Psoas muscle (tissue), 7 donors: ENCODE measurements at regions not wholly inside any gene's neighbourhood (a gene's known extent, or its start where the extent isn't known, plus 50 kb on each side); places are given as distances from the start of the nearest gene placed in this dataset.

ENCODE experiments used
- ATAC-seq, 4 donors: fragments of 200-7000 bp; cut with Tn5 transposase; one replicate each; pipeline ENCODE4 v1.9.1; 2020; ENCODE audit warnings: moderate library complexity in 3 of 4, mild to moderate bottlenecking in 2 of 4
- DNase-seq, 2 donors: peaks; one replicate each; pipeline ENCODE4 v3.0.0-alpha.2; 2020
- H3K27ac ChIP-seq: fragments of 200-600 bp; one replicate; pipeline ENCODE4 v1.8.0; 2022
- H3K27me3 ChIP-seq, 3 donors: fragments of 200-600 bp in 1 of 3; one replicate each; pipeline versions ENCODE4 v1.6.1 to v1.8.0; 2013 to 2022; ENCODE audit warnings: low read length in 2 of 3, mild to moderate bottlenecking in 2 of 3, moderate library complexity in 1 of 3; ENCODE audit not compliant: insufficient read depth in 3 of 3
- H3K36me3 ChIP-seq, 2 donors: fragments of 200-600 bp in 1 of 2; one replicate each; pipeline versions ENCODE4 v1.6.1 to v1.8.0; 2013 to 2022; ENCODE audit warnings: low read depth in 1 of 2, mild to moderate bottlenecking in 1 of 2, moderate library complexity in 1 of 2; ENCODE audit not compliant: insufficient read depth in 1 of 2
- H3K4me1 ChIP-seq: fragments of 200-600 bp; one replicate; pipeline ENCODE4 v1.8.0; 2022
- H3K4me3 ChIP-seq: fragments of 200-600 bp; one replicate; pipeline ENCODE4 v1.8.0; 2022; ENCODE audit warnings: mild to moderate bottlenecking
- H3K9me3 ChIP-seq: fragments of 200-600 bp; one replicate; pipeline ENCODE4 v1.8.0; 2022
- WGBS, 3 donors: extraction: QIAGEN DNeasy Blood & Tissue Kit; methylation state at CpG; one replicate each; pipeline versions ENCODE4 v1.1.6 to v1.1.7; 2013; 5-methylcytosine and 5-hydroxymethylcytosine counted together
- intact Hi-C, 2 donors: fragments of 100-400 bp; cut with DNase I; formaldehyde crosslinking; loops; one replicate each; pipeline versions ENCODE4 v1.11.0 to v1.14.2; 2022
- TF ChIP-seq, protein P1 (sequence below): fragments of 200-600 bp; IDR thresholded peaks from one replicate; pipeline ENCODE4 v1.8.0; 2022; ENCODE audit warnings: antibody characterized with exemption
- donor health status: healthy with polysubstance abuse.
- donor health status: DM: no; HTN: no; CAD: no; lungs with moderate emphysema.
- donor health status: Bipolar disorder and iron deficiency.
- donor health status: healthy.
- donor health status: DM: yes; HTN: yes; CAD: no.
- donor health status: DM: no; HTN: no; CAD: no.
- donor health status: DM: yes; HTN: yes; CAD: no.

- 90 to 96% (median 92%) methylated on average over 5 of the region's 5 CpGs for WGBS, 3 donors
- no peak overlapping the region for H3K27ac ChIP-seq
These were observed 140.5 kb upstream of the CCND2 start for GRCh38 chr12:4133029-4133428.

GRCh38 chr12:4121506-4122020, 152.0 kb upstream of the CCND2 start:
- no peak for ATAC-seq
- WGBS, 3 donors, result 72 to 77% (median 75%) methylated on average over 6 of the region's 6 CpGs
- no peak for DNase-seq

More at GRCh38 chr12:4133029-4133428, 140.5 kb upstream of the CCND2 start:
- ATAC-seq (no peak), DNase-seq (no peak)
- no peaks in the 10 kb centered on the region for H3K27me3 ChIP-seq
- no peak overlapping the region for H3K4me3 ChIP-seq
- intact Hi-C loops, result no loop called here
- no peaks in the 10 kb centered on the region for H3K36me3 ChIP-seq
- H3K9me3 ChIP-seq, result peaks cover 7% of the 10 kb centered on the region
- no peaks in the 10 kb centered on the region for H3K4me1 ChIP-seq
- TF ChIP-seq, protein P1, sequence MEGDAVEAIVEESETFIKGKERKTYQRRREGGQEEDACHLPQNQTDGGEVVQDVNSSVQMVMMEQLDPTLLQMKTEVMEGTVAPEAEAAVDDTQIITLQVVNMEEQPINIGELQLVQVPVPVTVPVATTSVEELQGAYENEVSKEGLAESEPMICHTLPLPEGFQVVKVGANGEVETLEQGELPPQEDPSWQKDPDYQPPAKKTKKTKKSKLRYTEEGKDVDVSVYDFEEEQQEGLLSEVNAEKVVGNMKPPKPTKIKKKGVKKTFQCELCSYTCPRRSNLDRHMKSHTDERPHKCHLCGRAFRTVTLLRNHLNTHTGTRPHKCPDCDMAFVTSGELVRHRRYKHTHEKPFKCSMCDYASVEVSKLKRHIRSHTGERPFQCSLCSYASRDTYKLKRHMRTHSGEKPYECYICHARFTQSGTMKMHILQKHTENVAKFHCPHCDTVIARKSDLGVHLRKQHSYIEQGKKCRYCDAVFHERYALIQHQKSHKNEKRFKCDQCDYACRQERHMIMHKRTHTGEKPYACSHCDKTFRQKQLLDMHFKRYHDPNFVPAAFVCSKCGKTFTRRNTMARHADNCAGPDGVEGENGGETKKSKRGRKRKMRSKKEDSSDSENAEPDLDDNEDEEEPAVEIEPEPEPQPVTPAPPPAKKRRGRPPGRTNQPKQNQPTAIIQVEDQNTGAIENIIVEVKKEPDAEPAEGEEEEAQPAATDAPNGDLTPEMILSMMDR, result no peak

DNA sequence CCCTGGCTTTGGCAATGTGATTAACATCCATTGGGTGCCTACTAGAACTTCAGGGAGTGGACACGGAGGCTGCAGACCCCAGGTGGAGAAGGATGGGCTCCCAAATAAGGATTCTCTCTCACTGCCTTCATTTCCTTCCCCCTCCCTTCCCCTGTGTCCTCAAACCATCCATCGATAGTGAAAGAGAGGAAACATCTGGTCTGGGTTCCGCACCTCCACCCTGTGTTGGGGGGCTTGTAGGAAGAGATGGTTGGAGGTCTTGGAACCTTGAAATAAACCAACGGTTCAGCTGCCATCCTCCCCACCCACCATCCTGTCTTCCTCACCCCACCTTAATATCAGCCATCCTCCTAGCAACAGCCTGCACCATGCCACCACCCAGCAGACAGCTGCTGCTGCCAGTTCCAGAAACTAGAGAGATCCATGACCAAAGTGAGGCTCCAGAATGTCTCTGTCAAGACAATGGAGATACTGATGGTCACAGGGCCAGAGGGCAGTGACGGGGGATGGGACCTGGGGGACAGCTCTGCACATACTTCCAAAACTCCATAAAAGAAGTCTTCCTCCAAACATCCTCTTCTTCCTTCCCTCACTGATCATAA, 153.1 kb upstream of the CCND2 start:
- Histone ChIP-seq H3K4me3 (no peak overlapping the region), H3K9me3 (no peaks in the 10 kb centered on the region), H3K36me3 (no peaks in the 10 kb centered on the region), H3K4me1 (no peaks in the 10 kb centered on the region), H3K27me3 (peaks cover 0 to 36% (median 3%) of the 10 kb centered on the region in 3 donors), H3K27ac (no peak overlapping the region)
- intact Hi-C loops, result no loop called here
- DNase-seq (no peak), ATAC-seq (no peak)
- TF ChIP-seq, protein P1, result no peak
- WGBS, 3 donors, result 36 to 37% (median 36%) methylated on average over 5 of the region's 5 CpGs

More at GRCh38 chr12:4121506-4122020, 152.0 kb upstream of the CCND2 start:
- H3K36me3 ChIP-seq, result no peaks in the 10 kb centered on the region
- no peak overlapping the region for H3K27ac ChIP-seq
- H3K9me3 ChIP-seq, result no peaks in the 10 kb centered on the region
- H3K4me3 ChIP-seq, result no peak overlapping the region
- peaks cover 0 to 29% (median 3%) of the 10 kb centered on the region in 3 donors for H3K27me3 ChIP-seq
- H3K4me1 ChIP-seq, result no peaks in the 10 kb centered on the region
- intact Hi-C loops, result no loop called here
- TF ChIP-seq, protein P1, result no peak

DNA sequence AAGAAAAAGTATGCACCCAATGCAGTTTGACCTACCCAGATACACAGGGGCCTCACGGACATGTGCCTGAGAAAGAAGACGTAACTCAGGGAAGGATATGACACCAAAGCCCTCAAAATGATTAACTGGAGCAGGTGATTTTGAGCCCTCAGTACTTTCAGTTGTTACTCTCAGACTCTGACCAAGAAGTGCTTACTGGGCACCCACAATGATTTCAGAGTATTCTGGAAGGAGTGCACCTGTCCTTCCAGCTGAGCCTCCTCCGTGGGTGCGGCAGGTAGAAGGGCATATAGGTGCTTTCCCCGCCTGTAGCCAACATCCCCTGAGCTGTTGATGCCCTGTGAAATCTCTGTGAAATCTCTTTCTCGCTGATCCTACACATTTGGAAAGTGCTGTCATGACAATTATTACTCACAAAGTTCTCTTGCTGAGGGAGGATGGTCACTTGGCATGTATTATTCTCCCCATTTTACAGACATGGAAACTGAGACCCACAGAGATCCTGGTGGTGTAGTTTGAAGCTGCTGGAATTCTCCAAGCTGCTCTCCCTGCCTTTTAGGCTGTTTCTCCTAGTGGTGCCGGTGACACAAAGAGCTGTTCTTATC, 154.3 kb upstream of the CCND2 start:
- ATAC-seq (no peak), DNase-seq (no peak)
- peaks cover 0 to 45% (median 4%) of the 10 kb centered on the region in 3 donors for H3K27me3 ChIP-seq
- TF ChIP-seq, protein P1, result no peak
- intact Hi-C loops, result no loop called here
- WGBS, 3 donors, result 44 to 58% (median 47%) methylated on average over 7 of the region's 7 CpGs
- H3K9me3 ChIP-seq, result no peaks in the 10 kb centered on the region
- no peak overlapping the region for H3K4me3 ChIP-seq
- no peak overlapping the region for H3K27ac ChIP-seq
- no peaks in the 10 kb centered on the region for H3K4me1 ChIP-seq
- no peaks in the 10 kb centered on the region for H3K36me3 ChIP-seq
